HCT116 (cell line): ENCODE measurements at regions not wholly inside any gene's neighbourhood (a gene's known extent, or its start where the extent isn't known, plus 50 kb on each side); places are given as distances from the start of the nearest gene placed in this dataset.

ENCODE experiments used
- CTCF ChIP-seq, 3 experiments: fragments of 200-600 bp in 1 of 3; sonication (generic) in 1 of 3; IDR thresholded peaks in 2 of 3; conservative IDR thresholded peaks in 1 of 3; 2 replicates each; pipeline ENCODE4 v1.5.1; 2012 to 2017; ENCODE audit warnings: low read depth in 2 of 3, low read length in 2 of 3, antibody characterized with exemption in 1 of 3, borderline replicate concordance in 1 of 3, control low read depth in 1 of 3, mild to moderate bottlenecking in 1 of 3, mixed read lengths in 1 of 3, mixed run types in 1 of 3, moderate library complexity in 1 of 3; ENCODE audit not compliant: insufficient read depth in 1 of 3
- ZBTB33 ChIP-seq: IDR thresholded peaks from 2 replicates; pipeline ENCODE4 v1.6.1; 2011; ENCODE audit warnings: mild to moderate bottlenecking, low read length, moderate library complexity; ENCODE audit not compliant: insufficient replicate concordance; ENCODE audit errors: extremely low read depth

- TF ChIP-seq ZBTB33 (no peak), CTCF (IDR thresholded peaks at IDR 0.05 in 2 of 3, conservative IDR thresholded peaks at IDR 0.05 in 1 of 3; ENCODE audit: borderline replicate concordance in 1 of 3, insufficient read depth in 1 of 3, low read depth in 2 of 3, low read length in 2 of 3) (no peak)
Measured at GRCh38 chr14:82124511-82124910, 590.9 kb upstream of the SEL1L start.
